Spleen (tissue), 7 donors: ENCODE measurements at regions not wholly inside any gene's neighbourhood (a gene's known extent, or its start where the extent isn't known, plus 50 kb on each side); places are given as distances from the start of the nearest gene placed in this dataset.

Source experiments
- CTCF ChIP-seq, 11 experiments: fragments of 200-600 bp in 7 of 11; fragments of 450-650 bp in 4 of 11; sonication (generic) in 4 of 11; IDR thresholded peaks in 8 of 11; conservative IDR thresholded peaks in 3 of 11; 1 replicate in 7 of 11; 2 replicates in 4 of 11; pipeline versions ENCODE4 v1.4.0 to v1.8.0; 2016 to 2021; ENCODE audit warnings: antibody characterized with exemption in 11 of 11, inconsistent platforms in 4 of 11, mild to moderate bottlenecking in 1 of 11
- POLR2AphosphoS5 ChIP-seq, 3 donors: sonication (generic); formaldehyde crosslinking; IDR thresholded peaks; one replicate each; pipeline ENCODE4 v1.5.1; 2017; ENCODE audit warnings: antibody characterized with exemption in 3 of 3
- donor health status: DM: no; HTN: no; CAD: no; lungs with moderate emphysema.
- donor health status: DM: no; HTN: no; CAD: no.
- donor health status: DM: no; HTN: no; CAD: no.

- no peak for TF ChIP-seq CTCF (IDR thresholded peaks at IDR 0.05 in 8 of 11, conservative IDR thresholded peaks at IDR 0.05 in 3 of 11)
- TF ChIP-seq POLR2AphosphoS5 (IDR thresholded peaks at IDR 0.05) = no peak
These were observed 2011.3 kb downstream of the EFNA5 start for GRCh38 chr5:105659396-105659795.
